ENCODE measurements at regions not wholly inside any gene's neighbourhood (a gene's known extent, or its start where the extent isn't known, plus 50 kb on each side); places are given as distances from the start of the nearest gene placed in this dataset.
"Not testable (repeated sequence)": the region's sequence is repeated elsewhere in the genome, so short reads cannot be mapped to it uniquely, and the experiment has no call there.

DNA sequence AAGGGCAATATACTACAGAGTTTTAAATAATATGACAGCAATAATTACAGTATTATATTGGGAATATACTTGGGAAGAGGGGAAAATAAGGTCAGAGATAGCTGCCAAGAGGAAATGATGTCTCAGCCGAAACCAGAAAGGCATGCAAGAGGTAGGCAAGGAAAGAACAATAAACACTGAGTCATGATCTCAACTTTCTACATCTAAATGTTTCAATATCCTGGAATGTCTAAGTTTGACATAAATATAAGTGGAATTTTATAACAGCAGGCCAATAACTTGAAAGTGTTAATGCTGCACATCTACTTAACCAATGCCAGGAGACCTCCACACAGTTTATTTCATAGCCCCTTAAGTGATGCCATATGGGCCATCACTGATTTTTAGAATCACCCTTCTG, 99.8 kb upstream of the CPNE4 start:
- no peaks in the 10 kb centered on the region for H3K27me3 ChIP-seq (ENCODE audit: insufficient read depth, poor library complexity, severe bottlenecking)
- no peak for DNase-seq (ENCODE audit: low read depth in 1 of 2, low spot score in 1 of 2)
- H3K4me3 ChIP-seq (replicated peaks; ENCODE audit: insufficient read depth, low read length), result no peak overlapping the region
- H3K27ac ChIP-seq (replicated peaks), result no peak overlapping the region
- no peak for TF ChIP-seq REST (IDR thresholded peaks at IDR 0.05; ENCODE audit: insufficient replicate concordance, low read depth)
- TF ChIP-seq GABPA (IDR thresholded peaks at IDR 0.05; ENCODE audit: low read depth), result no peak
- no peak for TF ChIP-seq CTCF (IDR thresholded peaks at IDR 0.05; ENCODE audit: insufficient read depth, low read length)
- no peak for TF ChIP-seq POLR2AphosphoS5 (IDR thresholded peaks at IDR 0.05; ENCODE audit: low read depth)

- no peak overlapping the region for H3K4me3 ChIP-seq (replicated peaks; ENCODE audit: insufficient read depth, low read length)
- DNase-seq (ENCODE audit: low read depth in 1 of 2, low spot score in 1 of 2), result no peak
- no peak overlapping the region for H3K27ac ChIP-seq (replicated peaks)
- no peaks in the 10 kb centered on the region for H3K27me3 ChIP-seq (ENCODE audit: insufficient read depth, poor library complexity, severe bottlenecking)
- TF ChIP-seq REST (IDR thresholded peaks at IDR 0.05; ENCODE audit: insufficient replicate concordance, low read depth), result no peak
- TF ChIP-seq POLR2AphosphoS5 (IDR thresholded peaks at IDR 0.05; ENCODE audit: low read depth), result no peak
- TF ChIP-seq SPI1 (IDR thresholded peaks at IDR 0.05; ENCODE audit: borderline replicate concordance, low read depth), result no peak
- no peak for TF ChIP-seq GABPA (IDR thresholded peaks at IDR 0.05; ENCODE audit: low read depth)
- no peak for TF ChIP-seq CTCF (IDR thresholded peaks at IDR 0.05; ENCODE audit: insufficient read depth, low read length)
Measured at GRCh38 chr3:132135628-132136333, 101.0 kb upstream of the CPNE4 start.

GRCh38 chr3:132136334-132136716, 101.5 kb upstream of the CPNE4 start:
- TF ChIP-seq POLR2AphosphoS5 (IDR thresholded peaks at IDR 0.05; ENCODE audit: low read depth) (no peak), CTCF (IDR thresholded peaks at IDR 0.05; ENCODE audit: insufficient read depth, low read length) (no peak), REST (IDR thresholded peaks at IDR 0.05; ENCODE audit: insufficient replicate concordance, low read depth) (no peak), SPI1 (IDR thresholded peaks at IDR 0.05; ENCODE audit: borderline replicate concordance, low read depth) (no peak), GABPA (IDR thresholded peaks at IDR 0.05; ENCODE audit: low read depth) (no peak)
- DNase-seq (ENCODE audit: low read depth in 1 of 2, low spot score in 1 of 2), result no peak
- H3K4me3 ChIP-seq (replicated peaks; ENCODE audit: insufficient read depth, low read length), result no peak overlapping the region
- H3K27me3 ChIP-seq (ENCODE audit: insufficient read depth, poor library complexity, severe bottlenecking), result no peaks in the 10 kb centered on the region
- H3K27ac ChIP-seq (replicated peaks), result no peak overlapping the region

DNA sequence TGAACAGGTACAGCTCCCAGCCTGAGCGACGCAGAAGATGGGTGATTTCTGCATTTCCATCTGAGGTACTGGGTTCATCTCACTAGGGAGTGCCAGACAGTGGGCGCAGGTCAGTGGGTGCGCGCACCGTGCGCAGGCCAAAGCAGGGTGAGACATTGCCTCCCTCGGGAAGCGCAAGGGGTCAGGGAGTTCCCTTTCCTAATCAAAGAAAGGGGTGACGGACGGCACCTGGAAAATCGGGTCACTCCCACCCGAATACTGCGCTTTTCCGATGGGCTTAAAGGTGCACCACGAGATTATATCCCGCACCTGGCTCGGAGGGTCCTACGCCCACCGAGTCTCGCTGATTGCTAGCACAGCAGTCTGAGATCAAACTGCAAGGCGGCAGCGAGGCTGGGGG, 102.1 kb upstream of the CPNE4 start:
- H3K27ac ChIP-seq (replicated peaks); DNase-seq (ENCODE audit: low read depth in 1 of 2, low spot score in 1 of 2); H3K4me3 ChIP-seq (replicated peaks; ENCODE audit: insufficient read depth, low read length); H3K27me3 ChIP-seq (ENCODE audit: insufficient read depth, poor library complexity, severe bottlenecking): not testable (repeated sequence)
